ENCODE measurements at regions not wholly inside any gene's neighbourhood (a gene's known extent, or its start where the extent isn't known, plus 50 kb on each side); places are given as distances from the start of the nearest gene placed in this dataset.

DNA sequence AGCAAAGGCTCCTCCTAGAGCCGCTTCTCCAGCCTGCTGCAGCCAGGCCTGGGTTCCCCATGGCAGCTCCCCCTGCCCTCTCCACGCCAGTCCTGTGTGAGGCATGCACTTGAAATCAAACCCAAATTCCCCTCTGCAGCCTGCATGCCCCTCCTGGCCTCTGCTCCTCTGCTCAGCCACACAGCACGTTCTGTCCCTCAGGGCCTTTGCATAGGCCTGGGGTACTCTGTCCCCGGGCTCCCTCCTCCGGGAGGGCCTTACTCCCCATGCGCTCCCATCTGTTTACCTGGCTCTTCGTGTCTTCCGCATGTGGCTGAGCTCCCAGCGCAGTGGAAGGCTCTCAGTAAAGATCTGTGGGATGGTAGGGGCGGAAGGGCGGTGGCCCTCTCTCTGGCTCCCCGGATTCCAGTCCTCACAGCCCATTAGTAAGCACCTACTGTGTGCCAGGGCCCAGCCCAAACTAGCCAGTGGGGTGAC, 203.5 kb upstream of the IER5L start:
- TF ChIP-seq, protein P1, sequence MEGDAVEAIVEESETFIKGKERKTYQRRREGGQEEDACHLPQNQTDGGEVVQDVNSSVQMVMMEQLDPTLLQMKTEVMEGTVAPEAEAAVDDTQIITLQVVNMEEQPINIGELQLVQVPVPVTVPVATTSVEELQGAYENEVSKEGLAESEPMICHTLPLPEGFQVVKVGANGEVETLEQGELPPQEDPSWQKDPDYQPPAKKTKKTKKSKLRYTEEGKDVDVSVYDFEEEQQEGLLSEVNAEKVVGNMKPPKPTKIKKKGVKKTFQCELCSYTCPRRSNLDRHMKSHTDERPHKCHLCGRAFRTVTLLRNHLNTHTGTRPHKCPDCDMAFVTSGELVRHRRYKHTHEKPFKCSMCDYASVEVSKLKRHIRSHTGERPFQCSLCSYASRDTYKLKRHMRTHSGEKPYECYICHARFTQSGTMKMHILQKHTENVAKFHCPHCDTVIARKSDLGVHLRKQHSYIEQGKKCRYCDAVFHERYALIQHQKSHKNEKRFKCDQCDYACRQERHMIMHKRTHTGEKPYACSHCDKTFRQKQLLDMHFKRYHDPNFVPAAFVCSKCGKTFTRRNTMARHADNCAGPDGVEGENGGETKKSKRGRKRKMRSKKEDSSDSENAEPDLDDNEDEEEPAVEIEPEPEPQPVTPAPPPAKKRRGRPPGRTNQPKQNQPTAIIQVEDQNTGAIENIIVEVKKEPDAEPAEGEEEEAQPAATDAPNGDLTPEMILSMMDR (conservative IDR thresholded peaks at IDR 0.05 in 1 of 2, IDR thresholded peaks at IDR 0.05 in 1 of 2; ENCODE audit: extremely low read depth in 1 of 2, insufficient read depth in 1 of 2, low read depth in 1 of 2, low read length in 2 of 2): no peak
- no peak for TF ChIP-seq EZH2 (IDR thresholded peaks at IDR 0.05; ENCODE audit: borderline replicate concordance, low read length)

Measured in mammary epithelial cell (primary cell).